ENCODE measurements at regions not wholly inside any gene's neighbourhood (a gene's known extent, or its start where the extent isn't known, plus 50 kb on each side); places are given as distances from the start of the nearest gene placed in this dataset.

DNA sequence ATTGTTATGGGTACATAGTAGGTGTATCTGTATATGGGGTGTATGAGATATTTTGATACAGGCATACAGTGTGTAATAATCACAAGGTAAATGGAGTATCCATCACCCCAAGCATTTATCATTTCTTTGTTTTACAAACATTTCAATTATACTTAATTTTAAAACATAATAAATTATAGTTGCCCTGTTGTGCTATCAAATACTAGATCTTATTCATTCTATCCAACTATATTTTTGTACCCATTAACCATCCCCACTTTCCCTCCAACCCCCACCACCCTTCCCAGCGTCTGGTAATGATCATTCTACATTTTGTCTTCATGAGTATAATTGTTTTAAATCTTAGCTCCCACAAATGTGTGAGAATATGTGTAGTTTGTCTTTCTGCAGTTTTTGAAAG is 302.6 kb downstream of the FOXG1 start:
- Histone ChIP-seq H3K27me3 (no peaks in the 10 kb centered on the region), H3K27ac (no peak overlapping the region), H3K4me1 (no peaks in the 10 kb centered on the region), H3K4me3 (no peak overlapping the region), H3K9me3 (no peaks in the 10 kb centered on the region), H3K36me3 (replicated peaks in 1 of 2; ENCODE audit: insufficient read depth in 1 of 2, low read depth in 2 of 2) (no peaks in the 10 kb centered on the region)
- no peak for TF ChIP-seq POLR2A (IDR thresholded peaks at IDR 0.05)
- TF ChIP-seq, protein P1, sequence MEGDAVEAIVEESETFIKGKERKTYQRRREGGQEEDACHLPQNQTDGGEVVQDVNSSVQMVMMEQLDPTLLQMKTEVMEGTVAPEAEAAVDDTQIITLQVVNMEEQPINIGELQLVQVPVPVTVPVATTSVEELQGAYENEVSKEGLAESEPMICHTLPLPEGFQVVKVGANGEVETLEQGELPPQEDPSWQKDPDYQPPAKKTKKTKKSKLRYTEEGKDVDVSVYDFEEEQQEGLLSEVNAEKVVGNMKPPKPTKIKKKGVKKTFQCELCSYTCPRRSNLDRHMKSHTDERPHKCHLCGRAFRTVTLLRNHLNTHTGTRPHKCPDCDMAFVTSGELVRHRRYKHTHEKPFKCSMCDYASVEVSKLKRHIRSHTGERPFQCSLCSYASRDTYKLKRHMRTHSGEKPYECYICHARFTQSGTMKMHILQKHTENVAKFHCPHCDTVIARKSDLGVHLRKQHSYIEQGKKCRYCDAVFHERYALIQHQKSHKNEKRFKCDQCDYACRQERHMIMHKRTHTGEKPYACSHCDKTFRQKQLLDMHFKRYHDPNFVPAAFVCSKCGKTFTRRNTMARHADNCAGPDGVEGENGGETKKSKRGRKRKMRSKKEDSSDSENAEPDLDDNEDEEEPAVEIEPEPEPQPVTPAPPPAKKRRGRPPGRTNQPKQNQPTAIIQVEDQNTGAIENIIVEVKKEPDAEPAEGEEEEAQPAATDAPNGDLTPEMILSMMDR (IDR thresholded peaks at IDR 0.05) = no peak
- DNase-seq (no peak), ATAC-seq (no peak)
- 13 to 42% methylated on average over 1 of the region's 1 CpG for WGBS, 2 donors
- intact Hi-C loops (cut with DNase I) = no loop called here

DNA sequence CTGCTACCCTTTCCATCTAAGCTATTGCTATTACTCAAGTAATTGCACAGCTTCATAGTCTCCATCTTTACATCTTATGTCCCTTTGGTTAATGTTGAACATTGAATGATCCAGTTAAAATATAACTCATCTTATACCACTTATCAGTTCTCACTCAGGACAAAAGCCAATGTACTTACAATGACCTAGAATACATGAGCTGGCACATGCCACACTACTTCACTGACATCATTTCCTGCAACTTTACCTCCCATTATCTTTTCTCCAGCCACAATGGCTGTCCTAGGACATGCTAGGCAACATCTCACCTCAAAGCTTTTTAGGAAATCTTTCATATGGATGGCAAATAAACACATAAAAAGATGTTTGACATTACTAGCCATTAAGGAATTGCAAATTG is 309.2 kb downstream of the FOXG1 start:
- H3K27ac ChIP-seq = no peak overlapping the region
- H3K4me1 ChIP-seq = no peaks in the 10 kb centered on the region
- intact Hi-C loops (cut with DNase I) = no loop called here
- H3K36me3 ChIP-seq (replicated peaks in 1 of 2; ENCODE audit: insufficient read depth in 1 of 2, low read depth in 2 of 2) = no peaks in the 10 kb centered on the region
- H3K27me3 ChIP-seq = no peaks in the 10 kb centered on the region
- DNase-seq (no peak), ATAC-seq (no peak)
- no peaks in the 10 kb centered on the region for H3K9me3 ChIP-seq
- no peak overlapping the region for H3K4me3 ChIP-seq
- TF ChIP-seq POLR2A (IDR thresholded peaks at IDR 0.05) = no peak
- TF ChIP-seq, protein P1 (IDR thresholded peaks at IDR 0.05) = no peak

DNA sequence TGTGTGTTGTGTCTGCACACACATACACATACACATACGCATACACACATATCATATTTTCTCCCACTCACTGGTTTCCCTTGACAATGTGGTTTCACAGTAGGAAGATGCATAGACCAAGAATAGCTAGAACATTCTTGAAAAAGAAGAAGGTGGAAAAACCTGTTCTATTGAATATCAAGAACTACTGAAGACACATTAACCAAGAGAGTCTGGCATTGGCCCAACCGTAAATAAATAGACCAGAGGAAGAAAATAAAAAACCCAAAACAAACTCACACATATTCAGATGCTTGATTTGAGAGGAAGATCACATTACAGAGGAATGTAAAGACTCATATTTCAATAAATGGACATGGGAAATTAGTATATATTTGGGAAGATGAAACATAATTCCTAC is 311.3 kb downstream of the FOXG1 start:
- 60 to 65% methylated on average over 2 of the region's 2 CpGs for WGBS, 2 donors
- TF ChIP-seq, protein P1 (IDR thresholded peaks at IDR 0.05) = no peak
- no peak for TF ChIP-seq POLR2A (IDR thresholded peaks at IDR 0.05)
- no peaks in the 10 kb centered on the region for H3K27me3 ChIP-seq
- ATAC-seq (no peak), DNase-seq (no peak)
- H3K4me3 ChIP-seq = no peak overlapping the region
- no peaks in the 10 kb centered on the region for H3K9me3 ChIP-seq
- H3K4me1 ChIP-seq = no peaks in the 10 kb centered on the region
- H3K36me3 ChIP-seq (replicated peaks in 1 of 2; ENCODE audit: insufficient read depth in 1 of 2, low read depth in 2 of 2) = no peaks in the 10 kb centered on the region
- intact Hi-C loops (cut with DNase I) = no loop called here
- H3K27ac ChIP-seq = no peak overlapping the region

DNA sequence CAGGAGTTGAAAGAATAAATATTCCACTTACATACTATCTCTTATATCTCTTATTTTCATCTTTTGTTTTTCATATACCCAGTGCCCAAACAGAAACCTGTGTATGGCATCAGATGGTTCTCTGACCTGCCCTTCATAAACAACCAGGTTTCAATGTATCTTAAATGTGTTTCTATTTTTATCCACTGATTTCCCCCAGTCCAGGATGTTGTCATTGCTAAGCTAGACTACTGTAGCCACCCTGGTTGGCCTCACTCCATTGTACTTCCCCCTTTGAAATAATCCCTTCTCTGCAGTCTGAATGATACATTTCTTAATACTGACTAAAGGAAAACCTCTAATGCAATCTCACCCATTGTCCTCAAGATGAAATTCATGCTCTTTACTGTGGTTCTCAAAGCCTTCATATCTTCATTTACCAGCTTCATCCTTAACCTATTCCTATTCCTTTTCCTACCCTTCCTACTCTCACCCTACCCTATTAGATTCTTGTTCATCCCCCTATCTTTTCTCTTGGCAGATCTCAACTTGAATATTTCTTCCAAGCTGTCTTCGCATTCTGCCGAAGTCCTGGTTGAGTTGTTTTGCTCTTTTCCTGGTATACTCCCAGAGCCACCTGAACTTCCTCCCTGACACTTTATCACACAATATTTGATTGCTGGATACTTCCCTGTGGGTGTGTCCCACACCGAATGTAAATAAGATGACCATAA is 312.4 kb downstream of the FOXG1 start:
- TF ChIP-seq, protein P1 (IDR thresholded peaks at IDR 0.05) = no peak
- TF ChIP-seq POLR2A (IDR thresholded peaks at IDR 0.05) = no peak
- no peak for DNase-seq
- ATAC-seq = no peak
- Histone ChIP-seq H3K36me3 (replicated peaks in 1 of 2; ENCODE audit: insufficient read depth in 1 of 2, low read depth in 2 of 2) (no peaks in the 10 kb centered on the region), H3K27me3 (no peaks in the 10 kb centered on the region), H3K27ac (no peak overlapping the region), H3K9me3 (no peaks in the 10 kb centered on the region), H3K4me1 (no peaks in the 10 kb centered on the region), H3K4me3 (no peak overlapping the region)
- intact Hi-C loops (cut with DNase I) = no loop called here
- 78 to 79% methylated on average over 3 of the region's 3 CpGs for WGBS, 2 donors

DNA sequence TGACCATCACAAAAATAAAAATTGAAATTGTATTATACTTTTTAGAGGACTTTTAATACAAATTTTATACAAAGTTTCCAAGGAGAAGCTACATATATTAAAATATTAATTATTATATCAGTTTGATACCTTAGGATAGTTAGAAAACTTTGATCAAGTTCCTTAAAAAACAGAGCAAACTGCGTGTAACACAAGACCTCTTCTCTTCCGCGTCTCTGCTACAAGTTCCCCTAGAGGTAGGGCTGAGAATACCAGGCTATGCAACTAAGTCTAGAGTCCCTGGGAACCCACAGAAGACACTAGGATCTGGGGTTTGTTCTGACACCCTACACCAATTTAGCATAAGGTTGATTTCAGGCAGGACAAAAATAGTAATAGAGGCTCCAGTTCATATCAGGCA is 319.0 kb downstream of the FOXG1 start:
- Histone ChIP-seq H3K36me3 (replicated peaks in 1 of 2; ENCODE audit: insufficient read depth in 1 of 2, low read depth in 2 of 2) (no peaks in the 10 kb centered on the region), H3K27me3 (no peaks in the 10 kb centered on the region), H3K9me3 (no peaks in the 10 kb centered on the region), H3K27ac (no peak overlapping the region), H3K4me1 (no peaks in the 10 kb centered on the region), H3K4me3 (no peak overlapping the region)
- no peak for TF ChIP-seq POLR2A (IDR thresholded peaks at IDR 0.05)
- TF ChIP-seq, protein P1 (IDR thresholded peaks at IDR 0.05) = peak in 1 of 7 experiments; percentile 1
- WGBS, 2 donors = 6 to 19% methylated on average over 3 of the region's 3 CpGs
- ATAC-seq (no peak), DNase-seq (no peak)
- intact Hi-C loops (cut with DNase I) = no loop called here
